COR-L47 (cell line): ENCODE measurements at regions not wholly inside any gene's neighbourhood (a gene's known extent, or its start where the extent isn't known, plus 50 kb on each side); places are given as distances from the start of the nearest gene placed in this dataset.

Source experiments
- DNase-seq: peaks from one replicate; lab custom pipeline; 2025; lab: John Stamatoyannopoulos, UW

DNA sequence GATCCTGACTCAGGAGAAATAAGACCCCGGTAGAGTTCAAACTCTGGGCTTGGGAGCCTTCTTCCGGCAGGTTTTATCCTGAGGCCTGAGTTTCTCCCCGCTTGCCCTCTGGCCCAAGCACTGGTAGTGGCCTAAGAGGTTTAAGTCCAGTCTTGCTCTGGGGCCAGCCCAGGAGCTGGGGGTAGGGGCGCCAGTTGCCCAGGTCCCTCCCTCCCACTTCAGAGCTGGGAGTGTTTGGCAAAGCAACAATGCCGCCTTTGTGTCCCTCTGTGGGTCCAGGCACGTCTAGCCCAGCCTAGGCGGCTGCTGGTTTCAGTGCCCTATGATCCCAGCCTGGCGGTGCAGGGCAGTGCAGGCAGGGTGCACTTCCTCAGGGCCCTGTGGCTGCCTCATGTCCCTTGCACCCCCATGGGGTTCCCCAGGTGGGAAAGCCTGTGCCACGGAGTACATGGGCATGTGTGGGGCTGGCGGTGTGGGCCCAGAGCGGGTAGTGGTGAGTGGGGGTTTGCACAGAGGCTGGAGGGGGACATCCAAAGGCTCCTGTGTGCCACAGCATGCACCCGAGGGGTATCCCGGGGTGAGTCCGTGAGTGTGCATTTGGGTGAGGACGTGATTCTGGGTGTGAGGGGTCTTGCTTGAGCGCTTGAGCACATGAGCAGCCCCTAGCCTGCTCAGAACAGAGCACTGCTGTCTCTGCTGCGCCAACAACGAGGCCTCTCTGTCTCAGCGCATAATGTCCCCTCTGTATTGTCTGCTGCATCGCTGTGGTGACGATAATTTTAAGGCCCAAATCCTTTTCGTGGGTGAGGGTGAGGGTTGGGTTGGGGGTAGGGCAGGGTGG lies 61.7 kb upstream of the PSD2 start:
- no peak for DNase-seq

DNA sequence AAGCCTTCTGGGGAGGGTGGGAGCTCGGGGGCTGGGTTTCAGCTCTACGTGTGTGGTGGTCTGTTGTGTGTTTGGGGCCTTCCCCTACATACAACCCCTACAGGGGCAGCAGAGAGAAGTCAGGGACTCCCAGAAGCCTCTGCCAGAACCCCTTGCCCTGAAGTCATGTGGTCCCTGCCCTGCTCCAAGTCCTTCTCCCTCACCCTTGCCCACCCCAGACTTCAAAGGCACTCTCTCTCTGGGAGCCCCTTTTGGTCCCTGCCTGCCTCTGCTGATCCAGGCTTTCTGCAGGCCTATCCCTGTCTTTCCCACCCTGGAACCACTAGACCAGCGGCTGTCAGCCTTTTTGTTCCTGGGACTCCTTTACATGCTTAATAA lies 61.1 kb upstream of the PSD2 start:
- DNase-seq: no peak

DNA sequence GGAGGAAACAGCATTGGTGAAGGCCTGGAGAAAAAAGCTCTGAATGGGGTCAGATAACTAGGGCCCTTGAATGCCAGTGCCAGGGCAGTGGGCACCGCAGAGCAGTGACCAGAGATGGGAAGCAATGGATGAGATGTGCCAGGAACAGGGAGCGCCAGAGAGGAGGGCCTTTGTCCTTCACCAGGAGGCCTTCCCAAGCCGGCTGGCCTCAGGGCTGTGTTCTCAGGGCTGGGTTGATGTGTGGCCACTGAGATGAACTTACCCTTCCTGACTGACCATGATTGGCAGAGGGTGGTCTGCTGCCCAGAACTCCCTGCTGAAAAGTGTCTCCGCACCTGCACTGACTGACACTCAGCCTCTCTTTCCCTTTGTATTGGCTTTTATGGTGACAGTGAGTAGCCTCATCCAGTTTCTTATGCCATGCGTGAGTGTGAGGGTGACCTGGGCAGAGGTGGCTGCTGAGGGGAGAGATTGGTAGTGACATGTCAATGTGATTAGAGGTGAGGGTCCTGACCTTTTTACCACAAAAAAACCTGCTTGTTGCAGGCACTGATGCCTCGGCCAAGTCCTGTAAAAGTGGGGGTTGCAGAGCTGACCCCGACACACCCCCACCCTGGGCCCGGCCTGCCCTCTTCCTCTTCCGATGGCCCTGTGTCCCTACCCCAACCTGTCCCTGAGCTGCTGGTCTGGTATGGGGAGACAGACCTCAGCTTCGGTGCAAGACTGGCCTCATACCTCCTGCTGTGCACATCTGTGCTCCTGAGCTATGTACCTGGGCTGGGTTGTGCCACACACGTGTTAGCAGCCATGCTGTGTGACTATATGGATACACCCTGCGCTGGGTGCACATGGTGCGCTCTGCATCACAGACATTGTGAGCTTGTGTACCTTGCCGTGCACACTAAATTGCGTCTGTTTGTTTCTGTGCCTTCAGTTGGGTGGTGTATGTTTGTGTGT lies 57.1 kb upstream of the PSD2 start:
- no peak for DNase-seq

DNA sequence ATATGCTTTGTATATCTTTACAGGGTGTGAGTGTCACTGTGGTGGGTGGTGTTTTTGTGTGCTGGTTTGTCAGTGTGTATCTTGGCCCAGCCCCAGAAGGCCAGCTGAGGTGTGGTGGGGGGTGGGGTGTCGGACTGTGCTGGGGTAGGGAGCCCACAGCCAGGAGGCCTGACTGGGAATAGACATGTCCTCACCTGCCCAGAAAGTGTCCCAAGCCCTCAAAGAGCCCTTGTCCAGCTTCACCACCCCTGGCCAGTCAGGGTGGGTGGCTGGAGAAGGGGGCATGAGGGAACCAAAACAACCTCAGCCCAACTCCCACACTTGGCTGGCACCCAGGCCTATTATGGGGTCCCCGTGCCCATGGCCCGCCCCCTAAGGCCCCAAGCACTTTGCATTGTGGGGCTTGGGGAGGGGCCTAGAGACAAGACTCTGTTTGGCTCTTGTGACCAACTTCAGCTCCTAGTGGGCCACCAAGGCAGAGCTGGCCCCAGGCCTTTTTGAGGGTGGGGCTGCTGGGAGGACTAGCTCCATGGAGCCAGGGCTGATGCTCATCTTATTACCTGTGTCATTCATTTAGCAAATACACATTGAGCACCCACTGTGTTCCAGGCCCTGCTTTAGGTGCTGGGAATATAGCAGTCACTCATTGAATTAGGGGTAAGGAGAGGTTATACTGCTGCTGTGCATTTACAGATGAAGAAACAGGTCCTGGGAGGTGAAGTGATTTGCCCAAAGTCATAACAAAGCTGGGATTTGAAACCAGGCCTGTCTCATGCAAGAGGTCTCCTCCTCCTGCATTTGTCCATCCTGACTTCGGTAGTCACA lies 56.2 kb upstream of the PSD2 start:
- DNase-seq: peak; percentile 32

DNA sequence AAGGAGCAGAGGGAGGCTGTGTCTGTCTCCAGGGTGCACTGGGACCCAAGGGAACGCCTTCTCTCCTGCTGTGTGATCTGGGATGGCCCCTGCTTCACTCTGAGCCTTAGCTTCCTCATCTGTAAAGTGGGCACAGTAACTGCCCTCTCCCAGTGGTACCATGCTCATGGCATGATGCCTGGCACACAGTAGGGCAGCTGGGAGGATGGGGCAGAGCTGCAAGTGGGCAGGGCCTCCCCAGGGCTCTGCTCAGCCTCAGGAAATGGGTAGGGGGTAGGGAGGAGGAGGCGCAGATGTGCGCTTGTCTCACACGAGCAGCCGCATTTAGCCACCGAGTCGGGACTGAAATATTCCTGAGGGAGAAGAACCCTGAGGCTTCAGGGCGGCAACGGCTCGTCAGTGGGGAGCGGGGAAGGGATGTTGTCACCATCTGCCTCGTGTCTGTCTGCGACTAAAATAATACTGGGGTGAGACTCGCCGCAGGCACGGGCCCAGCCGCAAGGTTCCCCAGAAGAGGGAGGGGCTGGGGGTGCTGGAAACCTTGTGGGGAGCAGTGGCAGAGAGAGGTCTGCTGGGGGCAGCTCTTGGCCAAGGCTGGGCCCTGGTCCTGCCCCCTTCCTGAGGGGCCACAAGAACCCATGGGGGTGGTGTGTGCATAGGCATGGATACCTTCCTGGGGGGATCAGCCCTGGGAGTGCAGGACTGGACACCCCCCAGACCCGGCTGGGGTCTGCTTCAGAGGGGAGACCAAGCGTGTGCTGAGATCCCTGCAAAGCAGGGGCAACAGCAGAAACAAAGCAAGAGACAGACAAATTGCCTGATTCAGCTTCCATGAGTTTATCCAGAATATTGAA lies 55.2 kb upstream of the PSD2 start:
- DNase-seq: no peak

DNA sequence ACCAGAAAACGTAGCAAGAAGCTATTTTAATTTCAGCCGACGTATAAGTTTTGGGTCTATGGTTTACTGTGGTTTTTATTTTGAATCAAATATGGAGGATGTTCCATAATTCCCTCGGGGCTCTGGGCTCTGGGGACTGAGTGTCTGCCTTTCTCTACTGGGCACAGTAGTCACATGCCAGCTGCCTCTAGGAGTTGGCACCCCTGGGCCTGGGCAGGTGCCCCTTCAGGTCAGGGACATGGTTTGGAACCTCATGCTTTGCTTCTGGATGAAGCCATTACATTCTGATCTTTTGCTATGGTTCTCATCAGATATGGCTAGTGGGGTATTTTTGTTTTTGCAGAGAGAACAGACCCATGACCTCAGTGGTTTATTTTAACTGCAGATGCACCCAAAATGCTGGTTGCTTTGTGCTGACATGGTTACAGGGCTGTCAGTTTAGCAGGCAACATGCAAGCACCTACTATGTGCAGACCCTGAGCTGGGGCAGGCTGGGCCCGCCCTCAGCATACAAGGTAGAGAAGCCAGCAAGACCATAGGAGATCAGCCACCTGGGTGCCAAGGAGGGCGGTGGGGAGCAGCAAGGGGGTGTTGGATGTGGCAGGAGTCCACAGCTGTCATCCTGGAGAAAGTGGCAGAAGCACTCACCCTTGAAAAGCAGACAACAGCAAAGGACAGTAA lies 54.5 kb upstream of the PSD2 start:
- DNase-seq: no peak

DNA sequence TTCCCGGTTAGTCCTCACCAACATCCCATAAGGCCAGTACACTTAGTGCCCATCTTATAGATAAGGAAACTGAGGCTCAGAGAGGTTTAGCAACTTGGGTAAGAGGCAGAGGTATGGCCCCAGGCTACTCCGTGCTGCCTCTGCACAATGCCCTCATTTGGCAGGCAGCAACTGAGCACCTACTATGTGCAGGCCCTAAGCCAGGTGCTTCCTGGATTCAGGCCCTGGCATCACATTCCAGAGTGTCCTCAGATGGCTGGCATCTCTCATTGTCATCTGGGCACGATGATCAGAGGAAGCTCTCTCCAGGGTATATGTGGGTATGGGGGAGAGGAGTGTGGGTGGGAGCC lies 53.8 kb upstream of the PSD2 start:
- no peak for DNase-seq

DNA sequence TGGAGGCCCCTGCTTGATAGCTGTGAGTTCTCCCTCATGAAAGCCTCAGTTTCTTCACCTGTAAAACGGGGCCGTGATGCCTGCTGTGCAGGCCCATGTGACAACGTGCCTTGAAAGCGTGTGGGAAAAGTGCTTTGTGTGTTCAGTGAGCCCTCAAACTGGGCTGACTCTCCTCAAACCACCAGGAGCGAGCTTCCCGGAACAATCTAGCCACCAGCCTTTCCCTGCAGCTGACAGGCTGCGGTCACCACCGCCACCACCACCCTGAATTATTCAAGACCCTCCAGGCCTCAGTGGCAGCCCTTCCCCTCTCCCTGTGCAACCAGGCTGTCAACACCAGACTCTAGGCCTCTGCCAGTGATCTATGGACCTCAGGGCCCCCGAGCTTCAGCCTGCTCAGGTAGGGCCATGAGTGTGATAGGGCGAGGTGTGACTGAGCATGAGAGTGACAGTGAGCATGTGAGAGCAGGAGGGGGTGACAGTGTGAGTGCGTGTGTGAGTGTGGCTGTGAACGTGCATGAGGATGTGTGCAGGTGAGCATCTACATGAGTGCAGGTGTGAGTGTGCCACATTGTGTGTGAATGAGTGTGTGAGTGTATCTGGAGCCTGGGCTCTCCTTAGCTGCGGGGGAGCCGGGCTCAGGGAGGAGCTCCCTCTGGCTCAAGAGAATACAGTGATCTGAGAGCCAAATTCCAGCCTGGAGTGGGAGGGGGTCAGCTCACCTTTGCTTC lies 53.3 kb upstream of the PSD2 start:
- DNase-seq: no peak

DNA sequence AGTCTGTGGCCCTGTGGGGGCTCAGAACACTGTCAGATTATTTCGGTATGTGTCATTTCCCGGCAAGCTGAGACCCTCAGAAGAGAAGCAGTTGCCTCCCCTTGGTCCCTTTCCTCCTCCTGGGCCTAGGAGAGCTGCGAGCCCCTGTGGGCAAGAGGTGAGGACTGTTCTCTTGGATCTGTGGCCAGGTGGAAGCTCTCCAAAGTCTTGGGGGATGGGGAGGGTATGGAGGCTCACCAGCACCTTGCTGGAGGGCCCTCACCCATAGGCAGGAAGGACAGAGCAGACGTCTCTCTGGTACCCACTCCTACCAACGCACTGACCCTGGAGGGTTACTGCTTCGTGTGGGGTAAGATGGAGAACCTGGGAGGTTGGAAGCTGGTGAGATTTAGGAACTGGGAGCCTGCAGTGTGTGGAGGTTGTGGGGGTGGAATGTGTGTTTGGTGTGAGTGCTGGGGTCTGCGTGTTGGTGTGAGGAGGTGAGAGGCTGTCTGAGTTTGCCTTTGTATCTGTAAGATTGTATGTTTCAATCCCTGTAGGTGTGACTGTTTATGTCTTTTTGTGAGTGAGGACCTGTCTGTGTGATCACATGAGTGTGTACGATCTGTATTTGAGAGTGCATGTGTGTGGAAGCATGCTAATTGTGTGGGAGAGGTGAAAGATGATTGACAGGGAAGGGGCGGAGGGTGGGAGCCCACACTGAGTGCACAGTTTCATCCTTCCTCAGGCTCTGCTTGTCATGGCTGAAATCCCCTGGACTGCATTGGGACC lies 52.4 kb upstream of the PSD2 start:
- DNase-seq: no peak

DNA sequence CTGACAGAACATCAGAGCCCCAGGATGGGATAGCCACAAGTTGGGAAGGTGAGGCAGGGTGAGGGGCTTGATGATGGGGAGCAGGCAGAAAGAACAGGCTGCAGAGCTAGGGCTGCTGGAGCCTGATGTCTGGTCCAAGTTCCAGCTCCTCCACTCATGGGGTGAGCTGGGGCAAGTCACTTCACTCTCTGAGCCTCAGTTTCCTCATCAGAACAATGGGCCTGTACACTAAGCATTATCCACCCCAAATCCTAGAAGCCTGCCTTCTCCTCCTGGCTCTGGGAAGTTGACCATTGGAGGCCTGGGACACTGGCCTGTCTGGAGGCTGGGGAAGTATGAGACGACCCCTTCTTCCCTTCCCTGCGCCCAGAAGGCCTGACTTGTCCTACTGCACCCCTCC lies 51.8 kb upstream of the PSD2 start:
- no peak for DNase-seq

DNA sequence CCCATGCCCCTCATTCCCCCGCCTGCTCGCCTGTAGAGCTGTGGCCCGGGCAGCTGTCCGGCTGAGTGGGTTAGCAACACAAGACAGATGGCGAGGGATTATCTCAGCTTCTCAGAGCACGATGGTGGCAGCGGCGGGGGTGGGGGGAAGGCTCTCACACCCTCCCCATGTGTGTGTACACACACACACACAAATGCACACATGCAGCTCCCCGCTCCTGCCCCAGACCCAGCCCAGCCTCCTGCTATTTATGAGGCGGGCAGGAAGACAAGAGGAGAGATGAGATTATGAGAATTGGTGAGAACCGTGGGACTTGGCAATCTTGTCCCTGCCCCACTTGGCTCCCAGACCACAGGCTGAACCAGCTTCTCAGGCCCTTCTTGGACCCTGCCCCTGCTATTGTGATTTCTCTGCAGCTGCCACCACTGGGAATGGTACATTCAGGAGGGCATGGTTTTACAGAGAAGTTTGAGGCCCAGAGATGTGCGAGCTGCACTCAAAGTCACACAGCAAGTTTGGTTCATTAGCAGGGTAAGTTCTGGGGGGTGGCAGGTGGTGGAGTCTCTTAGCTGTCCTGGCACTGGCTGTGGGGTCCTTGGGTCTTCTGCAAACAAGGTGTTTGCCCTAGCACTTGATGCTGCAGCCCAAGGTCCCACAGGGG lies 51.0 kb upstream of the PSD2 start:
- no peak for DNase-seq

DNA sequence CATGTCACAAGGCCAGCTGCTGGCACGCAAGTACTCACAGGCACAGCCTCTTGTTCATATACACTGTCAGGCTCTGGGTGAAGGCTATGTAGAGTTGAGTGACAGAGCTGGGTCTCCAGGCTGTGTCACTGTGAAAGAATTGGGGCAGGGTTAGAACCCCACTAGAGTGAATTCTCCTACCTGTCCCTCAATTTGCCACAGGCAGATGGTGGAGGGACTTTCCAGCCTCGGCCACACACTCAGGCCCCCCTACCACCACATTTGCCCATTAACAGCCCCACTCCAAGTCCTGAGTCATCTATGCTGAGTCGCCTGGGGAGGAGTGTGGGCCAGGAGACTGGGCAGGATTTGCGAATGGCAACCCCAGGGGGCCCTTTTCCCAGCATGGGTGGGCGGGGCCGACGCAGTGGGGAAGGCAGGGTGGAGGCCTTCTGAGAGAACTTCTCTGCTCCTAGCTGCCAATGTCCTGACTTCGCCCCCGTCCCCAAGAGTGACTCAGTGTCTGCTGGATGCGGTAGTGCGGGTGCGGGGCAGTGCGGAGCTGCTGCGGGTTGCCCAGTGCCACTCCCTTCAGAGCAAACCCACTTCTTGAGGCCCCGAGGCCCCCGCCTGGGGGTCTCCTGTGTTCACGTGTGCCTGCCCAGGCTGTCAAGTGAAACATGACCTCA lies 50.3 kb upstream of the PSD2 start:
- DNase-seq: peak; percentile 44

DNA sequence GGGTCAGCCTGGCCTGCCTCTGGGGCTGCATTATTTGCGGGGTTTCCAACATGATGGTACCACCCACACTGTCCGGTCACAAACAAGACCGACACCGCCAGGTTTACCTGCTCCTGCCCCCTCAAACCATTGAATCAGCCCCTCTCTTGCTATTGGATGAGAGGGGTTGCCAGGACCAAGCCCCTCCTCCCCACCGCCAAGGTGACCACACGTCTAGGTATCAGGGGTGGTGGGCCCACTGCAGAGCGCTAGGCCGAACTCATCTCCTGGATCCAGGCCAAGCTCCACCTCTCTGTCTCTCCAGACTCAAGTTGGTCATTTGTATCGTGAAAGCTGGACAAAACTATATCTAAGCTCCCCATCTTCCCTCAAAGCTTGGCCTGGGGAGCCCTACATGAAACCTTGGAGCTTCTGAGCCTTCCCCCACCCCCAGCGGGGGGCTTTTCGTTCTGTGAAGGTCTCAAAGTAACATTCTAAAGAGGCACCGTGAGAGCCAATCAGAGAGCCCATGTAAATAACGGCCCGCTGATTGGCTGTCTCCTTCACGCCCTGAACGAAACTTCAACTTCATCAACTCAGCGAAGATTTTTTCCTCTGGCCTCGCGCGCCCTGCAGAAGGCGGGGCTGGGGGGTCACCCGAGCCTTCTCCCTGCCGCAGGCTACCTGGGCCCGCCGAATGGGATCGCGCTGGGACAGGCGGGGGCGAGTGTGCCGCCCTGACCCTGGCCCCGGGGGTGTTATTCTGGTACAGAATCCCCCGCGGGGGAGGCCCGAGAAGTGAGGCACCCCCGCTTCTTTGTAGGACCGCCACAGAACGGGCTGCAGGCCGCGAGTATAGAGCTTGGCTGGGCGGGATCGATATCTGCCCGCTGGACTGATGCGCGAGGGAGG lies 49.6 kb upstream of the PSD2 start:
- no peak for DNase-seq
